ENCODE measurements at regions not wholly inside any gene's neighbourhood (a gene's known extent, or its start where the extent isn't known, plus 50 kb on each side); places are given as distances from the start of the nearest gene placed in this dataset.

GRCh38 chr1:58380345-58380744, 166.2 kb downstream of the OMA1 start:
- no peak for DNase-seq (ENCODE audit: low spot score)

GRCh38 chr1:58367217-58367616, 179.3 kb downstream of the OMA1 start:
- no peak for DNase-seq (ENCODE audit: low spot score)

- DNase-seq (ENCODE audit: low spot score) = no peak
Observed at GRCh38 chr1:58365328-58365727, 181.2 kb downstream of the OMA1 start.

- no peak for DNase-seq (ENCODE audit: low spot score)
Observed at GRCh38 chr1:58363585-58363984, 182.9 kb downstream of the OMA1 start.

- DNase-seq (ENCODE audit: low spot score) = no peak
Observed at GRCh38 chr1:58361134-58361533, 185.4 kb downstream of the OMA1 start.

- DNase-seq (ENCODE audit: low spot score) = peak; percentile 40
Observed at GRCh38 chr1:58358346-58358745, 188.2 kb downstream of the OMA1 start.

GRCh38 chr1:58356402-58356801, 190.1 kb downstream of the OMA1 start:
- DNase-seq (ENCODE audit: low spot score) = no peak

- no peak for DNase-seq (ENCODE audit: low spot score)
Observed at GRCh38 chr1:58353168-58353567, 193.4 kb downstream of the OMA1 start.

GRCh38 chr1:58352476-58353092, 193.9 kb downstream of the OMA1 start:
- DNase-seq (ENCODE audit: low spot score) = no peak

- no peak for DNase-seq (ENCODE audit: low spot score)
Observed at GRCh38 chr1:58346036-58346355, 200.5 kb downstream of the OMA1 start.

- DNase-seq (ENCODE audit: low spot score) = no peak
Observed at GRCh38 chr1:58345215-58346035, 201.1 kb downstream of the OMA1 start.

GRCh38 chr1:58340185-58340584, 206.3 kb downstream of the OMA1 start:
- no peak for DNase-seq (ENCODE audit: low spot score)

- no peak for DNase-seq (ENCODE audit: low spot score)
Observed at GRCh38 chr1:58338081-58338480, 208.4 kb downstream of the OMA1 start.

GRCh38 chr1:58333511-58333910, 213.0 kb downstream of the OMA1 start:
- DNase-seq (ENCODE audit: low spot score) = no peak

GRCh38 chr1:58331156-58331555, 215.4 kb downstream of the OMA1 start:
- DNase-seq (ENCODE audit: low spot score) = peak; percentile 52

- no peak for DNase-seq (ENCODE audit: low spot score)
Observed at GRCh38 chr1:58325866-58326265, 220.7 kb downstream of the OMA1 start.

GRCh38 chr1:58324558-58324957, 222.0 kb downstream of the OMA1 start:
- DNase-seq (ENCODE audit: low spot score) = no peak

GRCh38 chr1:58318157-58319005, 228.1 kb downstream of the OMA1 start:
- DNase-seq (ENCODE audit: low spot score) = no peak

- DNase-seq (ENCODE audit: low spot score) = no peak
Observed at GRCh38 chr1:58317694-58318093, 228.8 kb downstream of the OMA1 start.

GRCh38 chr1:58317086-58317485, 229.4 kb downstream of the OMA1 start:
- DNase-seq (ENCODE audit: low spot score) = no peak

- DNase-seq (ENCODE audit: low spot score) = no peak
Observed at GRCh38 chr1:58316141-58316540, 230.4 kb downstream of the OMA1 start.

GRCh38 chr1:58312971-58313563, 233.5 kb downstream of the OMA1 start:
- DNase-seq (ENCODE audit: low spot score) = no peak

- DNase-seq (ENCODE audit: low spot score) = no peak
Observed at GRCh38 chr1:58312461-58312860, 234.1 kb downstream of the OMA1 start.
